DMS153 (cell line): ENCODE measurements at regions not wholly inside any gene's neighbourhood (a gene's known extent, or its start where the extent isn't known, plus 50 kb on each side); places are given as distances from the start of the nearest gene placed in this dataset.

Experiments used
- DNase-seq: peaks from one replicate; lab custom pipeline; 2025; lab: John Stamatoyannopoulos, UW

DNA sequence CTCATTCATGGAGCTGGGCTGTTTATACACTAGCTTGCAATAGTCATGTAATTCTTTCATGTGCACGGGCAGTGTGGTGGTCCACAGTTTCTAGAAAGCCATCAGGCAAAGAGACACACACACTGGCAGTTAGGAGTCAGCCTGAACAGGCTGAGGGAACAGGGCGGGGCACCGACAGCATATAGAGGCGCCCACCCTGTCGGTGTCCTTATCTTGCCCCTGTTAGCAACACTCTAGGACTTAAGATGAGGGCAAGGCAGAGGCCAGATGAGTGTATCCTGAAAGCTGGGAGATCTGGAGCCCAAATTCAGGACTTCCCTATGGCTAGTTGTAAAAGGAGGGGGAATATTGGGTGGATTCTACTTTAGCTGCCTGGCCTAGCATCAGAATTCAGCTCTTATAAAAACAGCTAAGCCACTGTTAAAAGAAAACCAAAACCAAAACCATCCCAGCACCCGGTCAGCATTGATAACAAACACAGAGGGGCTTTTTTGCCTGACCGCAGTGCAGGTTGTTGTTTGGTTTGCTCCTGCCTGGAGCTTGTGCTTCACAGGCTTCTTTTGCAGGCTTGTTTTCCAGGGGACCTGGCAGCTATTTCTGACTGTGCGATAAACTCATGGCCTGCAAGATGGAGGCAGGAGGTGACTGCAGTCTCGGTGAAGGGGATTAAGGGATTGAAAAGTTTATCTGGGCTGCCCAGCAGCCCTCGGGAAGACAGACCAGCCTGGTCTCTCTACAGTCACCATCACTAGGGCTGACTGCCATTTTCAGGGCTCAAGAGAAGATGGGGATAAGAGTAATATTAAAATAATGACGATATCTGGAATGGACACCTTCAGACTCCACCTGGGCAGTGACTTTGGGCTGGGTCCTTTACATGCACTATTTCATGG is 638.9 kb downstream of the MID1IP1 start:
- DNase-seq: no peak

DNA sequence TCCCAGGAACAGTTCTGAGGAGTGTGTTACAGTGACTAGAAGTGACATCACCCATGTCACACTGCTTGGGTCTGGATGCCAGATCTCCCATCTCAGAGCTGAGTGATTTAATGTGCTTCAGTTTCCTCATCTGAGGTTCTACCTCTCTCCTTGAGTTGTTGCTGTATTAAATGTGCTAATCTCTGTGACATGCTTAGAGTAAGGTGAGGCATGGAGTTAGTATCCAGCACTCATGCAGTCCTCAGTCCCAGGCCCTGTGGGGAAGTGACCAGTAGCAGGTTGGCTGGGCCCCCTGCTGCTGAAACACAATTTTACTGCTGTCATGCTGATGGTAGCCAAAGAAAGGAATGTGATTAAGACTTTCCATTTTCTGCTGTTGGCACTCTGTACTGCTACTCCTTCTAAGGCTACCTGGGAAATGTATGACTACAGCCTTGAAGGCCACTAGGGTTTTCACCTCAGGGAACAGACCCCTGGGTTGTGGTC is 639.6 kb downstream of the MID1IP1 start:
- DNase-seq: no peak

DNA sequence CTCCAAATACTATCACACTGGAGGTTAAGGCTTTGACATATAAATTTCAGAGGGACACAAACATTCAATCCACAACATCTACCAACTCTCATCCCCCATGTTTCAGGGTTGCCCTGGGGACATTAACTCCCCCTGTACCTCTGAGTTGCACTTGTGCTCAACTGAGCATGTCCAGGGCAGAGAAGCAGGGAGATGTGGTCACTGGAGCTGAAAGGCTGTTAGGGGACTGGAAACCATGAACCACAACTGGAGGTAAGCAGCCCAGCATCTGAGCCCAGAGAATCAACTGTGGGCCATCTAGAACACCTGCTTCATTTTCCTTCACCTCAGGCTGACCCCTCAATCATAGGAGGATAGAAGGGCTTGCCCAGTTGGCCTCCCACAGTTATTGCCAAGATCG is 641.1 kb downstream of the MID1IP1 start:
- DNase-seq: no peak

DNA sequence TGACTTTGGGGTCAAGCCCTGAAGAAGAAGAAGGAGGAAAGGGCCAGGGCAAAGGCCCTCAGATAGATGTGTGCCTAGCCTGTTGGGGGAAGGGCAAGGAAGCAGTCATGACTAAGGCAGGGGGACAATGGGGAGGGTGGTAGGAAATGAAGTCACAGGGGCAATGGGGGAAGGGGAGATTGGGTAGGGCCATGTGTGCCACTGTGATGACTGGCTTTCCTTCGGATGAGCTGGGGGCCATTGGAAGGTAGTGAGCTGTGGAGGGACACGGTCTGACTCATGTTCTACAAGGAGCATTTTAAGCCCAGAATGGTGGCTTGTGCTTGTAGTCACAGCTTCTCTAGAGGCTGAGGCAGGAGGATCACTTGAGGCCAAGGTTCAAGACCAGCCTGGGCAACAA is 642.0 kb downstream of the MID1IP1 start:
- DNase-seq: no peak

DNA sequence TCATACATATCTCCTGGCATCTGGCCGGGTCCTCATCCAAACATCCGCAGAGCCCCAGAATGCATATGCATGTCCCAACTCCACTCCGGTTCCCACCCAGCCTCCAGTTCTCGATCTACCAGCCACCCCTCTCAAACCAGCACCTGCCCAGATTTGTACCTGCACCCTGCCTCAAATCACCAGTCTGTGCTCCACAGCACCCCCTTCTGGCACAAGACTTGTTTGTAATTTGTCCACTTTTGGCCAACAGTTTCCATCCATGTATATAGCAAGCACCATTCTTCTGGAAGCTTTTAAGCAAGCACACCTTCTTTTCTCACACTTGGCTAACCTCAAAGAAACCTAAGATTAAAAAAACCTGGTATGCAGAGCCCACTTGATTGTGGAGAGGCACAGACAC is 644.1 kb downstream of the MID1IP1 start:
- DNase-seq: no peak

DNA sequence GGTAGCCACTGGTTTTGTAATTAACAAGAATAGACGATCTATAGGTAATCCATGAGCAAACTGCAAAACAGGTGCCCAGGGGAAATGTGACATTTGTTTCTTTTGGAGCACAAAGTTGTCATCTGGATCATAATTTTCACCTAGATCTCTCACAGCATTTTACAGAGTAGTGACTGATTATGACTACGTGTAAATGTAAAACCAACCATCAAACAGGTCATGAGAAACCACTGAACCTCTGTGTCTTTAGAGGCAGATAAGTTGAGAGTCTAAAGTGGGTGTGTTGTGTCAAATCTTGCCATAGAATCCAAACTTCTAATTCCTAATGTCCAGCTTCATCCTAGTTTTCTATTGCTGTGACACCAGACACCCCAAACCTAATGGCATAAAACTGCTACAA is 648.1 kb downstream of the MID1IP1 start:
- no peak for DNase-seq

DNA sequence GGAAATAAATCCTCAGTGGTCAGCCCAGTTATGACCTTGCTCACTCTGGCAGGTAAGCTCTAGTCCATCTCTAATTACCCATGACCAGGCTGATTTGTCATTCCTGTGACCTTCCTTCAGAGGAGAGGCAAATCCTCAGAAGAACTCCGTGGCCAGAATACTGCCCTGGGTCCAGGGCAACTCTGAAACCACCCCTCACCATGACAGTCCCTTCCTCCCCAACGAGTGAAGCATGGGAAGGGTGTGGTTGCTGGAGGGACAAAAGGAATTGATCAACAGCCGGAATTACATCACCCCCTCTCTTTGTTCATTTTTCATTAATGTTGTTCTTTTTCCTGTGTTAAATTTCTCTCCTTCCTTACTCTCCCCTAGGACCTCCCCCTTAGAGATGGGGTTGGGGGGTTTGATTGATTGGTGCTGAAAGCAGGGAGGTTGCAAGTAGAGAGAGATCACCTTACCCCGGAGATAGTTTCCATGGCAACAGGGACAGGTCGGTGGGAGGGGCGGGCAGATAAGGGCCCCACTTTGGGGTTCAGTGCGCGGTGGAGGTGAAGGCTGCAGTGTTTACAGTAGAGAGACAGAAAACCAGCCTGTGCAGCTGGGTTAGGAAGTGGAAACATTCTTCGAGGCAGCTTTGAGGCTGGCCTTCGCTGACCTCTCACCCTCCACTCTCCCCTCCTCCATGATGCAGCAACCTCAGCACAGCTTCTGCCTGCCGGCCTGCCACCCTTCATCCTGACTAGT is 647.4 kb downstream of the BCOR start:
- DNase-seq: no peak

DNA sequence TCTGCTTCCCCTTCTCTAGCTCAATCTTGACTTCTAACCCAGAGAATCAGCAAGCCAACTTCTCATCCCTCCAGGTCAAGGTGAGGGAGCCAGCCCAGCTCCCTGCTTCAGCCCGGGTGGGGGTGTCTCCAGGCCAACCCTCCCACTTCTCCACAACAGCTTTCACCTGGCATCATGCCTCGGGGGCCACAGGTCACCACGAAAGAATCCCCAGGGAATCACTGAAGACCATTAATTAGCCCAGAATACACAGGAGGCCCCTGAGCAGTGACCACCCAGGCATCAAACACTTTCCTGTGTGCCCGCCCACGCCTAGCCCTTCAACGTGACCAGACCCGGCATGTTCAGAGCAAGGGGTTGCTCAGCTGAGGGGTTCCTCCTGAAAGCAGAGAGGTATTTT is 646.7 kb downstream of the BCOR start:
- DNase-seq: no peak

DNA sequence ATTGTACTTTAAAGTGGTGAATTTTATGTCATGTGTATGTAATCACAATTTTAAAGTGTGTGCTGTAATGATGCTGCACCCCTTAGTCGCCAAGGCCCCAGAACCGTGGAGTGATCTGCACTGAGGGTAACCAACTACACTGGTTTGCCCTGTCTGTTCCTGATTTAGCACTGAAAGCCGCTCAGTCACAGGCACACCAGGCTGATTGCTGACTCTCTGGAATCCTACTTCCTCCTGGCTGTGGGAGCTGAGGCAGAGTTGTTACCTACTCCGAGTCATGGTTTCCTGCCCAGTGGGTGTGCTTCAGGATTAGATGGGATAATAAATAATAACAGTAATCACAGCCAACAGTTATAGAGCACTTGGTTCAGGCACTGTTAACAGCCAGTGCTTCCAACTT is 645.4 kb downstream of the BCOR start:
- DNase-seq: no peak

DNA sequence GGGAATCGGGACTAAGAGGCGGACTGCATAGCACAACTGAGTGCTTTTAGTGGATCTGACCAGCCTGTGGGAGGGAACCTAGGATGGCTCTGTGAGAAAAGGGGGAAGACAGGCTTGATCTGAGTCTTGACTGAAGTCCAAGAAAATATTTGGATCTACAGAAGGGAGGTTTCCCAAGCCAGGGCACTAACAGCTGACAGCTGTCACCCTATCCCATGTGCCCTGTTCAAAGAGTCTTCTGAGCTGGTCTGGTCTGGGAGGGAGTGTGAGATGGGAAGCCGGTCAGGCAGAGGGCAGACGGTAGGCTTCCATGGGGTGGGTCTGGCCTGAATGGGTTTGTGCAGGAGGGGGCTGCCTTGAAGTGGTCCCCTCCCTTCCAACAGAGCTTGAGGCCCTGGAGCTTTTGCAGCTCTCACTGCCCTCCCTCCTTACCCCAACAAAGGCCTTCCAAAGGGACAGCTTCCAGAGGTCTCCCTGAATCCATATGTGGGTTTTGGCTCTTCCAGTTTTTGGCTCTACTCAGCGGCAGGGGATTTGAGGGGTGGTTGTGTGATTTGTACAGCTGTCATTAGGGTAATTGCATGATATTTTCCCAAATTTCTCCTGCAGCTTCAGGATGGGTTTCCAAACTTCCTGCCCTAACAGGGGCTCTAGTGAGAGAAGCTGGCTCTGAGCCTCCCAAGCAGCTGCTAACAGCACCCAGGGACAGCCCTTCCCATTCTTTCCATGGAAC is 643.7 kb downstream of the BCOR start:
- no peak for DNase-seq

DNA sequence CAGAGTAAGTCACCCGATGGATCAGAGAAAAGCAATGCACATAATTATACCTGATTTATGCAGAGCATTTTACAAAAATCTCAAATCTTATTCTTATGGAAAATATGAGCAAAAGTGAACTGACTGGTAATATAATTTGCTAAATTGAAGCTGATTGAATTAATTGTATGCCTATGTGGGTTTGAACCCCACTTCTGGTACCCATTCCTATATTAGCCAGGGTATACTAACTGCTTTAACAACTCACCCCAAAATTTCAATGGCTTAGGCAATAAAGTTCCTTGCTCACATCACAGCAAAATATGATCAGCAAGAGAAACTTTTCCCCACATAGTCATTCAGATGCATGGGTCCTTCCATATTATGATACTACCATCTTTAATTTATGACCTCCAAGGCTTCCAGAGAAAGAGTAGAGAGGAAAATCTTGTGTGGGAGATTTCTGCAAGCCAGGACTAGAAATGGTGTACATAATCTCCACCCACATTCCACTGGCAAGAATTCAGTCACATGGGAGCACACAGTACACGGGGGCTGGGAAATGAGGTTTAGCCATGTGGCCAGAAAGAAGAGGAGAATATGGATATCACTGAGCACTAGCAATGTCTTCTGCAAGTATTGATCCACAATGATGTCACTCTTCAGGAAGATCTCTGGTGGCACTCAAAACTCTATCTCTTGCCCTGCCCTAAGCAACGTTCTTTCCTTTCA is 640.7 kb downstream of the BCOR start:
- no peak for DNase-seq

DNA sequence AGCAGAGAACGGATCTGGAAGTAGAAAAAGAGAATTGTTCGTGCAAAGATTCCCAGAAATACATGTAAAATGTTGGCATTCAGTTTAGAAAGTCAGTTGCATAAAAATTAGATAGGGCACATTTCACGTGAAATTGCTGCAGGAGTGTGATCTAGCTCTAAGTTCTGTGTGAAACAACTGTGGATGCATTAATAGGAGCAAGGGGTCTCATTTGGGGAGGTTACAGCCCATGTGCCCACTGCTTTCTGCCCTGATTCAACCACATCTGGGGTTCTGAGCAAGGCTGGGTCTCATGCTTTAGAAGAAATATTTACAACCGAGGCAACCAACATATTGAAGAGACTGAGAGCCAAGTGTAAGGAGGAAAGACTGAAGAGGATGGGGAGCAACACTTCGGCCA is 639.0 kb downstream of the BCOR start:
- DNase-seq: no peak

DNA sequence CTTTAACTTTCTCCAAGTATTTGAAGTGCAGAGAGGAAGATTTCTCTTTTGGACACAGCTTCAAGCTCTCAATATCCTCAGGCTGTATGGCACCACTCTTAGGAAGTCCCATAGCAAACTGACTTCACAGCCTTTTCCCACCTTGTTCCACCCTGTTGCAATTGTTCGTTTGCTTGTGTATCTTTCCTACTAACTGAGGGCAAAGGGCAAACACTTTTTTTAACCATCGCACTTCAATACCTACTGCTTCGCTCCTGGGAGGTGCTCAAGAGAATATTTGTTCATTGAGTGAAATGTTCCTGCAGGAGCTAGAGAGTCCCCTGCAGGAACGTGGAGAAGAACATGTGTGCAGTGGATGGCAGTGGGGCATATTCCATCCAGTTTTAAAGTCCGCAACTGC is 638.6 kb downstream of the BCOR start:
- DNase-seq: no peak

DNA sequence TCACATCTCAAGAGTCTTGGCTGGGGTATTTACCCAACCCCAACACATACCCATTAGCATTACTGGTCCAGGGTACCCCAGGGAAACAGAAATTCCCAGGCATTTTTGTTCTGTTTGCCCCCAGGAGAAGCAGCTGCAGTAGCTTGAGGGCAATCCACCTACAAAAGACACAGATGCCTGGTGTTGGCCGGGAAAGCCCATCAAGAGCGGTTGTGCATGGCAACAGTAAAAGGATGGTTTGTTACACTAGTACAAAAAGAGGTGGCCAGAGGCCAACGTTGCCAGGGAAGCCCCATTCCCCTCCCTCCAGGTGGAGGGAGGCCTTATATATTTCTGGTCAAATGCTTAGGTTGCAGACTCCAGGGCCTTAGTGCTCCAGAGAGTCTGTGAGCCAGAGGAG is 637.8 kb downstream of the BCOR start:
- peak; percentile 58 for DNase-seq

DNA sequence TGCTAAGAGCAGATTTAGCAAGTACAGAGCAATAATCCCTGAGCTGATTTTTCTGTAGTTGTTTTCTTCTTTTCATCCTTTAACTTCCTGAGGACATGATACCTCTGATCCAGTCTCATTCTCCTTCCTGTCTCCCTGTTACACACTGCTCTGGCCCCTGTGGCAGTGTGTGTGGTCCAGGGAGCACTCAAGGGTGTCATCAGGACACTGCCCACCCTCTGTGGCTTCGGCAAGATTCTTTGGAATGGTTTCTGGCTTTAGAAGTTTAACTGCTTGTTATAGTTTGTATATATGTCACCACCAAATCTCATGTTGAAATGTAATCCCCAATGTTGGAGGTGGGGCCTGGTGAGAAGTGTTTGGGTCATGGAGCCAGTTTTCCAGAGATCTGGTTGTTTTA is 637.3 kb downstream of the BCOR start:
- DNase-seq: no peak

DNA sequence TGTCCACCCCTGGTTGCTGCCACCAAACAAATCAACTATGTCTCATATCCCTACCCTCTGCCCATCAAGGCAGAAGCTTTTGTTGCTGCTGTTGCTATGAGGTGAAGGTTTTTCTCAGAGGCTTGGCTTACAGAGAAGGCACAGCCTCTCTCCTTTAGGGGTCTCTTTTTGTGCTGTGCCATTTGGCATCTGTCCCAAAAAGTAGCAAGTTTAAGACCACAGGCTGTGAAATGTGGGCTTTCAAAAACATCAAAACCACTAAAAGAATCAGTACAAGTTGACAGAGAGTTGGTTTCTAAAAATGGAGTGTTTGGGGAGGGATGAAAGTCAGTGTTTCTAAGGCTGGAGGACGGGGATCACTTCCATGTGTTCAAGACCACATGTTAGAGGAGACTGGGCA is 634.9 kb downstream of the BCOR start:
- no peak for DNase-seq

DNA sequence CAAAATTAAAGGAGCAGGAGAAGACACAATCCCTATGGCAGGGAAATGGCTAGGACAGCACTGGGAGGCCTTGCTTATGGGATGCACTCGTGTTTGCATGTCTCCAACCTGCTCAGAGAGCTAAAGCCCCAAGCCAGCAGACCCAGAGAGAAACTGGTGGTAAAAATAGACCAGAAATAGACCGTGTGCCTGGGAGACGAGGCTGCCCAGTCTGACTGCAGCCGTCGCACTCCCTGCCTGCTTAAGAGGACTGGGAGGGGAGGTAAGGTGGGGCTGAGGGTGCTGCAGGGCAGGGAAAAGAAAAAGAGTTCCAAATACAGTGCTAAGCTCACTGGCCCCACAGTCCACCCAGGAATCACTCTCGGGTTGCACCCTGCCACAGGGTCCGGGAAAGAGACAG is 633.5 kb downstream of the BCOR start:
- DNase-seq: no peak

DNA sequence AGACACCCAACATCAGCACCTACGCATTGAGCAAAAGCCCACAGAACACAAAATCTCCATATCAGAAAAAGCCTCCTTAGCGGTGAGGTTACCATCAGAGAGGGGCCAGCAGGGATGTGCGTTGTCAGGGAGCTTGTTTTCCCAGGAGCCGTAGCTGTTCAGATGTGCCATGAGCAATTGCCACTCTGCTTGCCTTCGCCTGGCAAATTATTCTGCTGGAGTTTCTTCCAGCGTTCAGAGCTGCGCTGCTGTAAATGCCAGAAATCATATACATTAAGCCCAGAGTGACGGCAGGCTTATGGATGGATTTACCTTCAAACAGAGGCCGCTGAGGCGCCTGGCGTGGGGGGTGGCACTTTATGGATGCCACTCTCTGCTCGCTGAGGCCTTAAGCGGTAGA is 632.3 kb downstream of the BCOR start:
- no peak for DNase-seq

DNA sequence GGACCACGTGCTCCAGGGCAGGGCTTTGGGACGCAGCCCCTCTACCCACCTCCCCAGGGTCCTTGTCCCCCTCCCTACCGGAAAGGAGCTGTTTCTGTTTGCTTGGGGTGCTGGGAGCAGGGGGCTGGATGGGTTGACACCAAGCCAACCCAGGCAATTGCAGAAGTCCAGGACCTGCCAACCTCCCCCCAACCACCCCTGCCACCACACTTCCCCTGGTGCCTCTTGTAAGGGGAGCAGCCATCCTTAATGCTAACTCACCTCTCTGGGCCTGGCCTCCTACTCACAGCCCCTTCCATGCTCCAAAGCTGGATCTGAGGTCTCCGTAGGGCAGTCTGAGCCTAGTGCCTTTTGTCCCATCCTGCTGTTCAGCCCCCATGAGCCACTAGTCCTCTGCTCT is 631.9 kb downstream of the BCOR start:
- DNase-seq: no peak

DNA sequence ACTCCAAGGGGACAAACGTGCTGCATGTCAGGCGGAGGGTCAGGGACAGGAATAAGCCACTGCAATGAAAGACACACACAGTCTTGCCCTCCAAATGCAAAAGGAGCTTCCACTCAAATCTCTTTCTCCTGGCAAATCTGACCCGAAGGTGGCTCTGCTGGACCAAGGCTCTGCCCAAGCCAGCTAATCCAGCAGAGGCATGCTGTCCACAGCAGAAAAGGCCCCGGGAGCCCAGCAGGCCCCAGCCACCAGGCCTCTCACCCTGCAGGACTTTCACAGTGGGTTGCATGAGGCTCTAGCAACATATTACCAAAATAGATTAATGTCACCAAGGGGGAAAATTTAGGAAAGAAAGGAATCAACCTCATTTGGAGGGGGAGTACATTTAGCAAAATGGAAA is 628.6 kb downstream of the BCOR start:
- DNase-seq: no peak

DNA sequence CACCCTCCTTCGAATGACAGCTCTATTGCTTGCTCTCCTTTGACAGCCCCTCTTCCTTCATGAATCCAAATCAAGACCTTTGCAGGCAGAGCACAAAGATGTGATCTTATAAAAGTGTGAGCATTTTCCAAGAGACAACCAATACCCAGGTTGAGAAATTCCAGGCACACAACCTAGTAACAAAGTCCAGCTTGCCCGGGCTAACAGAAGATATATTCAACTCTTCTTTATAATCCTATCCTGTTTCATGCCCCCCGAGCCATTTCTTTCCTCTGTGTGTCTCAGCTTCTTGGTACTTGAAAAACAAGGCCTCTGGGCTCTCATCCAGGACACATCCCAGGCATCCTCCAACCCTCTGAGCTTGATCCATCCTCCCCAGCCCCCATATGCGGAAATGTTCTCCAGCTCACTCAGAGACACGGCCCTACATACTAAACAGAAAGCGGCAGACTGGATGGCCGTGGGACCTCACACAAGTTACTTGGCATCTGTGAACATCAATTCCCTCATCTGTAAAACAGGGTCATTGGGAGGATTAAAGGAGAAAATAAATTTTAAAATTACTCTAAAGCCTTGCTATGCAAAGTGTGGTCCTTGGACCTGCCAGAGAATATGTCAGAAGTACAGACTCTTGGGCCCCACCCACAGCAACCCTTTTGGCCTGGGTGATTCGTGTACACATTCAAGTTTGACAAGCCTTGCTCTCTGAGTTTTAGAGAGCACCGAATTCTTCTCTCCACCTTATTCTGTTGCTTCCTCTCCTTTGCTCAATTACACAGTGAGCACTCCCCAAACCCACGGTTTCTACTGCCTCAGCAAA is 627.0 kb downstream of the BCOR start:
- DNase-seq: no peak
